ENCODE measurements at regions not wholly inside any gene's neighbourhood (a gene's known extent, or its start where the extent isn't known, plus 50 kb on each side); places are given as distances from the start of the nearest gene placed in this dataset.

GRCh38 chr9:31950756-31951155 is 433.7 kb upstream of the ACO1 start:
- intact Hi-C loops (cut with DNase I) = no loop called here
- TF ChIP-seq POLR2A (IDR thresholded peaks at IDR 0.05) (no peak), CTCF (IDR thresholded peaks at IDR 0.05) (no peak)
- Histone ChIP-seq H3K4me1 (no peaks in the 10 kb centered on the region), H3K27ac (no peak overlapping the region), H3K4me3 (no peak overlapping the region), H3K27me3 (no peaks in the 10 kb centered on the region), H3K36me3 (no peaks in the 10 kb centered on the region), H3K9me3 (peaks cover 0 to 13% (median 0%) of the 10 kb centered on the region in 3 donors)
- no peak for DNase-seq
- 0 to 40% methylated on average over 1 of the region's 1 CpG for WGBS, 2 donors

GRCh38 chr9:31958572-31958971 is 425.9 kb upstream of the ACO1 start:
- intact Hi-C loops (cut with DNase I) = no loop called here
- Histone ChIP-seq H3K4me1 (no peaks in the 10 kb centered on the region), H3K27ac (no peak overlapping the region), H3K27me3 (no peaks in the 10 kb centered on the region), H3K36me3 (no peaks in the 10 kb centered on the region), H3K4me3 (no peak overlapping the region), H3K9me3 (peaks cover 0 to 31% (median 0%) of the 10 kb centered on the region in 3 donors)
- no peak for DNase-seq
- TF ChIP-seq CTCF (IDR thresholded peaks at IDR 0.05) (no peak), POLR2A (IDR thresholded peaks at IDR 0.05) (no peak)
- WGBS, 2 donors = 43 to 89% methylated on average over 1 of the region's 1 CpG

GRCh38 chr9:31969552-31969951 is 414.9 kb upstream of the ACO1 start:
- no peak for TF ChIP-seq POLR2A (IDR thresholded peaks at IDR 0.05)
- no peak for TF ChIP-seq CTCF (IDR thresholded peaks at IDR 0.05)
- H3K4me3 ChIP-seq = no peak overlapping the region
- intact Hi-C loops (cut with DNase I) = no loop called here
- H3K9me3 ChIP-seq = no peaks in the 10 kb centered on the region
- no peak for DNase-seq
- no peaks in the 10 kb centered on the region for H3K36me3 ChIP-seq
- no peaks in the 10 kb centered on the region for H3K4me1 ChIP-seq
- no peak overlapping the region for H3K27ac ChIP-seq
- no peaks in the 10 kb centered on the region for H3K27me3 ChIP-seq
- WGBS, 2 donors = 36 to 53% methylated on average over 2 of the region's 2 CpGs

GRCh38 chr9:31983895-31984294 is 400.5 kb upstream of the ACO1 start:
- no peaks in the 10 kb centered on the region for H3K36me3 ChIP-seq
- H3K27me3 ChIP-seq = no peaks in the 10 kb centered on the region
- no peak overlapping the region for H3K27ac ChIP-seq
- no peak for DNase-seq
- 0 to 30% methylated on average over 1 of the region's 1 CpG for WGBS, 2 donors
- peaks cover 0 to 7% (median 0%) of the 10 kb centered on the region in 3 donors for H3K9me3 ChIP-seq
- H3K4me1 ChIP-seq = no peaks in the 10 kb centered on the region
- no peak overlapping the region for H3K4me3 ChIP-seq
- TF ChIP-seq CTCF (IDR thresholded peaks at IDR 0.05) (no peak), POLR2A (IDR thresholded peaks at IDR 0.05) (no peak)
- intact Hi-C loops (cut with DNase I) = no loop called here

- Histone ChIP-seq H3K9me3 (no peaks in the 10 kb centered on the region), H3K27me3 (no peaks in the 10 kb centered on the region), H3K36me3 (no peaks in the 10 kb centered on the region), H3K27ac (no peak overlapping the region), H3K4me1 (no peaks in the 10 kb centered on the region), H3K4me3 (no peak overlapping the region)
- 59 to 68% methylated on average over 1 of the region's 1 CpG for WGBS, 2 donors
- intact Hi-C loops (cut with DNase I) = no loop called here
- no peak for TF ChIP-seq CTCF (IDR thresholded peaks at IDR 0.05)
- no peak for TF ChIP-seq POLR2A (IDR thresholded peaks at IDR 0.05)
- DNase-seq = no peak
Observed at GRCh38 chr9:31996331-31996730, 388.1 kb upstream of the ACO1 start.
